Osteoblast (primary cell): ENCODE measurements at regions not wholly inside any gene's neighbourhood (a gene's known extent, or its start where the extent isn't known, plus 50 kb on each side); places are given as distances from the start of the nearest gene placed in this dataset.

Source experiments
- DNase-seq: peaks from one replicate; pipeline ENCODE4 v3.0.0; 2011; ENCODE audit warnings: low spot score, mixed read lengths; ENCODE audit not compliant: insufficient read length; ENCODE audit errors: missing footprints
- H2AFZ ChIP-seq: 2 replicates; pipeline ENCODE4 v1.6.0; 2011; ENCODE audit warnings: mild to moderate bottlenecking, low read length
- H3K27ac ChIP-seq: 2 replicates; pipeline ENCODE4 v1.5.1; 2011; ENCODE audit warnings: mild to moderate bottlenecking, low read depth, low read length, moderate library complexity
- H3K27me3 ChIP-seq: 2 replicates; pipeline ENCODE4 v1.6.0; 2012; ENCODE audit warnings: mild to moderate bottlenecking, control low read depth, inconsistent platforms, low read length, moderate library complexity; ENCODE audit not compliant: insufficient read depth
- H3K36me3 ChIP-seq: 2 replicates; pipeline ENCODE4 v1.5.1; 2011; ENCODE audit warnings: mild to moderate bottlenecking, low read length, control low read depth, moderate library complexity; ENCODE audit not compliant: insufficient read depth
- H3K4me1 ChIP-seq: 2 replicates; pipeline ENCODE4 v1.5.1; 2011; ENCODE audit warnings: mild to moderate bottlenecking, low read length, control low read depth, moderate library complexity; ENCODE audit not compliant: insufficient read depth
- H3K4me2 ChIP-seq: 2 replicates; pipeline ENCODE4 v1.6.0; 2011; ENCODE audit warnings: mild to moderate bottlenecking, low read length; ENCODE audit not compliant: insufficient read depth
- H3K4me3 ChIP-seq: fragments of 200-600 bp; sonication (generic); 3 replicates; pipeline ENCODE4 v1.5.1; 2012; ENCODE audit warnings: mild to moderate bottlenecking, low read length, inconsistent platforms; ENCODE audit not compliant: insufficient read depth
- H3K79me2 ChIP-seq: 2 replicates; pipeline ENCODE4 v1.6.0; 2012; ENCODE audit warnings: mild to moderate bottlenecking, low read length, control low read depth, inconsistent platforms; ENCODE audit not compliant: insufficient read depth
- H3K9me3 ChIP-seq: 2 replicates; pipeline ENCODE4 v1.5.1; 2011; ENCODE audit warnings: low read depth, low read length, control low read depth
- H4K20me1 ChIP-seq: 2 replicates; pipeline ENCODE4 v1.6.0; 2012; ENCODE audit warnings: mild to moderate bottlenecking, low read length, control low read depth; ENCODE audit not compliant: insufficient read depth
- CTCF ChIP-seq: IDR thresholded peaks from 2 replicates; pipeline ENCODE4 v1.5.1; 2011; ENCODE audit warnings: mild to moderate bottlenecking, low read depth, low read length, moderate library complexity; ENCODE audit errors: extremely low read depth

GRCh38 chr10:129108994-129109393, 358.0 kb upstream of the MGMT start:
- Histone ChIP-seq H4K20me1 (no peaks in the 10 kb centered on the region), H2AFZ (no peak overlapping the region), H3K79me2 (no peaks in the 10 kb centered on the region), H3K9me3 (no peaks in the 10 kb centered on the region), H3K4me2 (no peak overlapping the region), H3K27me3 (no peaks in the 10 kb centered on the region), H3K27ac (no peak overlapping the region), H3K4me3 (no peak overlapping the region), H3K36me3 (no peaks in the 10 kb centered on the region), H3K4me1 (peaks cover 3% of the 10 kb centered on the region)
- DNase-seq, result no peak
- no peak for TF ChIP-seq CTCF

GRCh38 chr10:129110780-129111179, 356.3 kb upstream of the MGMT start:
- H4K20me1 ChIP-seq, result no peaks in the 10 kb centered on the region
- H3K79me2 ChIP-seq, result no peaks in the 10 kb centered on the region
- H3K4me1 ChIP-seq, result no peaks in the 10 kb centered on the region
- H3K4me2 ChIP-seq, result no peak overlapping the region
- H2AFZ ChIP-seq, result no peak overlapping the region
- no peak for TF ChIP-seq CTCF
- no peaks in the 10 kb centered on the region for H3K27me3 ChIP-seq
- no peaks in the 10 kb centered on the region for H3K9me3 ChIP-seq
- H3K27ac ChIP-seq, result no peak overlapping the region
- H3K36me3 ChIP-seq, result no peaks in the 10 kb centered on the region
- H3K4me3 ChIP-seq, result no peak overlapping the region
- DNase-seq, result no peak

DNA sequence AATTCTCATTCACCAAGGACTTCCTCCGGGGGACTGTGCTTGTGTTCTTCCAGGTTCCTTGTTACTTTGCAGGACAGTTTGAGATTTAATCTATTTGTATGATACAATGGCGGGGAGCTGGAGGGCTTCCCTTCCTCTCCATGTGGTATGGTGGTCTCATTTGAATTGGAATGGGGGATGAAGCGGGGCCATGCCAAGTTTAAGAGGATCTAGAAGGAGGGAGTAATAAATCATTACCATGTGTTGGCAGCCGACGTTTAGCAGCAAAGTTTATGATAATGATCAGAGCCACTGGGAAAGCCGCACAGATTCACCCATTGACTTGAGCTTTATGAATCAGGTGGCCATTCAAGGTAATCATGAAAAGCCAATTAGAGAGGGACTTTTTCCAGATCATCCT, 355.1 kb upstream of the MGMT start:
- H3K27ac ChIP-seq, result no peak overlapping the region
- no peaks in the 10 kb centered on the region for H3K4me1 ChIP-seq
- no peak overlapping the region for H2AFZ ChIP-seq
- H3K36me3 ChIP-seq, result no peaks in the 10 kb centered on the region
- H3K27me3 ChIP-seq, result no peaks in the 10 kb centered on the region
- H3K79me2 ChIP-seq, result no peaks in the 10 kb centered on the region
- TF ChIP-seq CTCF, result no peak
- no peaks in the 10 kb centered on the region for H3K9me3 ChIP-seq
- H4K20me1 ChIP-seq, result no peaks in the 10 kb centered on the region
- DNase-seq, result no peak
- H3K4me2 ChIP-seq, result no peak overlapping the region
- H3K4me3 ChIP-seq, result no peak overlapping the region

GRCh38 chr10:129114588-129114987, 352.5 kb upstream of the MGMT start:
- no peak overlapping the region for H3K4me3 ChIP-seq
- no peaks in the 10 kb centered on the region for H4K20me1 ChIP-seq
- H3K36me3 ChIP-seq, result no peaks in the 10 kb centered on the region
- no peaks in the 10 kb centered on the region for H3K79me2 ChIP-seq
- H2AFZ ChIP-seq, result no peak overlapping the region
- no peak overlapping the region for H3K27ac ChIP-seq
- H3K27me3 ChIP-seq, result no peaks in the 10 kb centered on the region
- no peak for TF ChIP-seq CTCF
- no peak for DNase-seq
- H3K9me3 ChIP-seq, result no peaks in the 10 kb centered on the region
- no peak overlapping the region for H3K4me2 ChIP-seq
- H3K4me1 ChIP-seq, result no peaks in the 10 kb centered on the region
